Testis (tissue), 2 donors: ENCODE measurements at regions not wholly inside any gene's neighbourhood (a gene's known extent, or its start where the extent isn't known, plus 50 kb on each side); places are given as distances from the start of the nearest gene placed in this dataset.

Experiments used
- DNase-seq: peaks from one replicate; pipeline ENCODE4 v3.0.0-alpha.2; 2019
- H3K27ac ChIP-seq, 2 donors: fragments of 200-600 bp; sonication (generic); one replicate each; pipeline ENCODE4 v1.5.1; 2019
- H3K27me3 ChIP-seq: fragments of 200-600 bp; sonication (generic); one replicate; pipeline ENCODE4 v1.5.1; 2019
- H3K36me3 ChIP-seq: fragments of 200-600 bp; sonication (generic); one replicate; pipeline ENCODE4 v1.5.1; 2017; ENCODE audit warnings: low read depth; ENCODE audit errors: missing control alignments
- H3K4me1 ChIP-seq: fragments of 200-600 bp; sonication (generic); one replicate; pipeline ENCODE4 v1.5.1; 2019
- H3K4me3 ChIP-seq, 2 donors: fragments of 200-600 bp; sonication (generic); one replicate each; pipeline ENCODE4 v1.5.1; 2017 to 2019
- H3K9me3 ChIP-seq: fragments of 200-600 bp; sonication (generic); one replicate; pipeline ENCODE4 v1.5.1; 2017
- POLR2A ChIP-seq: fragments of 450-650 bp; IDR thresholded peaks from one replicate; pipeline ENCODE4 v1.6.1; 2017; ENCODE audit warnings: antibody characterized with exemption, mild to moderate bottlenecking, moderate library complexity
- WGBS, 2 donors: methylation state at CpG; one replicate each; pipeline ENCODE4 v1.1.5; 2018; 5-methylcytosine and 5-hydroxymethylcytosine counted together
- intact Hi-C: fragments of 100-400 bp; cut with DNase I; formaldehyde crosslinking; loops from one replicate; pipeline ENCODE4 v1.15.1; 2023; ENCODE audit warnings: low total_unique reads
- TF ChIP-seq, protein P1 (sequence below), 3 experiments: fragments of 450-650 bp in 2 of 3; fragments of 200-600 bp in 1 of 3; sonication (generic) in 1 of 3; IDR thresholded peaks; one replicate each; pipeline ENCODE4 v1.5.1; 2016 to 2019; ENCODE audit warnings: antibody characterized with exemption in 3 of 3, mild to moderate bottlenecking in 2 of 3, moderate library complexity in 1 of 3

DNA sequence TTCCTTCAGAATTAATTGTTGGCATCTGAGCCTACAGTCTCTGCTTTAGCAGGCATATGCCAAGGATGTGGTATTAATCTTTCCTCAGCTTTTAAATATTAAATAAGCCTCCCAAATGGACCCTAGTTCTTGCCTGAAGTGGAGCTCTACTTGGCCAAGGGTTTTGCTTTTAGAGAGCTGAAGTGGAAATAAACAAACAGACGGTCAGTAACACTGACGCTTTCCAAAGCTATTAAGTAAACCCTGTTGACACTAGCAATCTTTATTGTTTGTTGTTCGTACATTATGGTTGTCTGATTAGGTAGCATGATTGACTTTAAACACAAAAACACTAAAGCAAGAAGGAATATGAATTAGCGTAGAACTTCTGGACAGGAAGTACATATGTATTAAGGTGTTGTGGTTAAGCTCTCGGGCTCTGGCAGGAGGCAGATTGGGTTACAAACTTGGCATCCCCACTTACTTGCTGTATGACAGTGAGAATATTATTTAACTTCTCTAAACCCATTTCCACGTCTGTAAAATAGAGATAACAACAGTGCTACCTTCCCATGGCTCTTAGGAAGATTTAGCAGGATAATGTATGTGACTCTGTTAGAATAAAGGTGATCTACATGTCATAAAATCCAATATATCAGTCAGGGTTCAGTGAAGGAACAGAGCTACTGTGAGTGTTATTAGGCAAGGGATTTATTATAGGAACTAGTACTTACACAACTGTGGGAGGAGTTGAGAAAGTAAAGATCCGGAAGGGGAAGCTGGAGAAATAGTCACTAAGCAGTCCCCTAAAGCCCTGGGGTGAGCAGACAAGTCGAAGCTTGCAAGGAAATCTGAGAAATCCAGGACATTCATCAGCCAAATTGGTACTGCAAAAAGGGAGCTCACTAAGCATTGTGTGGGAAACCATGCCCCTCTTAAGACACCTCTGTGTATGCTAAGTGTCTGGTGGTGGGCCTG lies 92.2 kb upstream of the ATF7IP start:
- DNase-seq: no peak
- Histone ChIP-seq H3K27me3 (no peaks in the 10 kb centered on the region), H3K36me3 (no peaks in the 10 kb centered on the region), H3K27ac (no peak overlapping the region), H3K4me3 (no peak overlapping the region), H3K4me1 (no peaks in the 10 kb centered on the region), H3K9me3 (no peaks in the 10 kb centered on the region)
- intact Hi-C loops: no loop called here
- TF ChIP-seq POLR2A: no peak
- TF ChIP-seq, protein P1, sequence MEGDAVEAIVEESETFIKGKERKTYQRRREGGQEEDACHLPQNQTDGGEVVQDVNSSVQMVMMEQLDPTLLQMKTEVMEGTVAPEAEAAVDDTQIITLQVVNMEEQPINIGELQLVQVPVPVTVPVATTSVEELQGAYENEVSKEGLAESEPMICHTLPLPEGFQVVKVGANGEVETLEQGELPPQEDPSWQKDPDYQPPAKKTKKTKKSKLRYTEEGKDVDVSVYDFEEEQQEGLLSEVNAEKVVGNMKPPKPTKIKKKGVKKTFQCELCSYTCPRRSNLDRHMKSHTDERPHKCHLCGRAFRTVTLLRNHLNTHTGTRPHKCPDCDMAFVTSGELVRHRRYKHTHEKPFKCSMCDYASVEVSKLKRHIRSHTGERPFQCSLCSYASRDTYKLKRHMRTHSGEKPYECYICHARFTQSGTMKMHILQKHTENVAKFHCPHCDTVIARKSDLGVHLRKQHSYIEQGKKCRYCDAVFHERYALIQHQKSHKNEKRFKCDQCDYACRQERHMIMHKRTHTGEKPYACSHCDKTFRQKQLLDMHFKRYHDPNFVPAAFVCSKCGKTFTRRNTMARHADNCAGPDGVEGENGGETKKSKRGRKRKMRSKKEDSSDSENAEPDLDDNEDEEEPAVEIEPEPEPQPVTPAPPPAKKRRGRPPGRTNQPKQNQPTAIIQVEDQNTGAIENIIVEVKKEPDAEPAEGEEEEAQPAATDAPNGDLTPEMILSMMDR (IDR thresholded peaks at IDR 0.05): no peak
- WGBS, 2 donors: 71 to 73% methylated on average over 8 of the region's 8 CpGs

DNA sequence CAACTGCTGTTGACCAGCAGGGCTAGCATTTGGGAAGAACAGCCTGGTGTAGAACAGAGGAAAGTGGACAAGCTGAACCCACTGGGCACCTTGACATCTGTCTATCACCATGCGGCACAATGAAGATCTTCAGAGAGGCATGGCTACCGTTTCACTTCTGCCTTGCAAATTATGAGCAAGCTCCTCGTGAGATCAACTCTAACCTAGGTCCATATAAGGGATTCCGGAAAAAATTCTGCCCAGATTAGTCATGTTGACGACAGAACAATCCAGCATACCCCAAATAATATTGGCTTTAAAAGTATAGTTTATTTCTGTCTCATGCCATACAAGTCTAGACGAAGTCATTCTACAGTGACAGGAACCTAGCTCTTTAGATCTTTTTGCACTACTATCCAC lies 91.6 kb upstream of the ATF7IP start:
- no peak for TF ChIP-seq POLR2A
- TF ChIP-seq, protein P1 (IDR thresholded peaks at IDR 0.05): no peak
- H3K9me3 ChIP-seq: no peaks in the 10 kb centered on the region
- no peak for DNase-seq
- no peaks in the 10 kb centered on the region for H3K27me3 ChIP-seq
- no peak overlapping the region for H3K27ac ChIP-seq
- H3K36me3 ChIP-seq: no peaks in the 10 kb centered on the region
- WGBS, 2 donors: 84 to 91% methylated on average over 6 of the region's 6 CpGs
- no peak overlapping the region for H3K4me3 ChIP-seq
- intact Hi-C loops: no loop called here
- H3K4me1 ChIP-seq: no peaks in the 10 kb centered on the region

GRCh38 chr12:14275111-14275510 lies 90.4 kb upstream of the ATF7IP start:
- no peaks in the 10 kb centered on the region for H3K27me3 ChIP-seq
- no peak for TF ChIP-seq POLR2A
- TF ChIP-seq, protein P1 (IDR thresholded peaks at IDR 0.05): no peak
- H3K27ac ChIP-seq: no peak overlapping the region
- H3K4me3 ChIP-seq: no peak overlapping the region
- DNase-seq: no peak
- 83 to 95% methylated on average over 1 of the region's 1 CpG for WGBS, 2 donors
- no peaks in the 10 kb centered on the region for H3K4me1 ChIP-seq
- no peaks in the 10 kb centered on the region for H3K9me3 ChIP-seq
- intact Hi-C loops: no loop called here
- no peaks in the 10 kb centered on the region for H3K36me3 ChIP-seq

GRCh38 chr12:14275886-14276285 lies 89.6 kb upstream of the ATF7IP start:
- no peak for TF ChIP-seq POLR2A
- TF ChIP-seq, protein P1 (IDR thresholded peaks at IDR 0.05): no peak
- intact Hi-C loops: no loop called here
- H3K27me3 ChIP-seq: no peaks in the 10 kb centered on the region
- no peaks in the 10 kb centered on the region for H3K4me1 ChIP-seq
- H3K4me3 ChIP-seq: no peak overlapping the region
- H3K27ac ChIP-seq: no peak overlapping the region
- no peaks in the 10 kb centered on the region for H3K36me3 ChIP-seq
- DNase-seq: no peak
- no peaks in the 10 kb centered on the region for H3K9me3 ChIP-seq
- WGBS, 2 donors: 74 to 76% methylated on average over 1 of the region's 1 CpG
